C4-2B (cell line): ENCODE measurements at regions not wholly inside any gene's neighbourhood (a gene's known extent, or its start where the extent isn't known, plus 50 kb on each side); places are given as distances from the start of the nearest gene placed in this dataset.

Source experiments
- ZFX ChIP-seq: fragments of 450-650 bp; IDR thresholded peaks from 2 replicates; pipeline ENCODE4 v1.6.1; 2017
- TF ChIP-seq, protein P1 (sequence below): fragments of 450-650 bp; conservative IDR thresholded peaks from 2 replicates; pipeline ENCODE4 v1.5.1; 2017; ENCODE audit warnings: mild to moderate bottlenecking

DNA sequence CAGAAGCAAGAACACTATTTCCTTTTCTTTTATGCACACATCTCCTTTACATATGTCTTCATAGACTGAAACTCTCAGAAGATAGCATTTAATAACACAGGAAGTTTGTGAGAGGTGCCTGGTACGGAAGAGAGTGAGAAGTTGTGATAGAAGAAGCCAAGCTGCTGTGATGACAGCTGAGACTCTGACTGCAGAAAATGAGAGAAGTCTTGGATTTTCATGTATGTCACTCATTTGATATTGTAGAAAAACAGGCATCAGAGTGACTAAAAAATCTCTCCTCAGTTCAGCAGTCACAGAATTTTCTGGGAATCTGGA lies 154.9 kb upstream of the BMP2 start:
- TF ChIP-seq, protein P1, sequence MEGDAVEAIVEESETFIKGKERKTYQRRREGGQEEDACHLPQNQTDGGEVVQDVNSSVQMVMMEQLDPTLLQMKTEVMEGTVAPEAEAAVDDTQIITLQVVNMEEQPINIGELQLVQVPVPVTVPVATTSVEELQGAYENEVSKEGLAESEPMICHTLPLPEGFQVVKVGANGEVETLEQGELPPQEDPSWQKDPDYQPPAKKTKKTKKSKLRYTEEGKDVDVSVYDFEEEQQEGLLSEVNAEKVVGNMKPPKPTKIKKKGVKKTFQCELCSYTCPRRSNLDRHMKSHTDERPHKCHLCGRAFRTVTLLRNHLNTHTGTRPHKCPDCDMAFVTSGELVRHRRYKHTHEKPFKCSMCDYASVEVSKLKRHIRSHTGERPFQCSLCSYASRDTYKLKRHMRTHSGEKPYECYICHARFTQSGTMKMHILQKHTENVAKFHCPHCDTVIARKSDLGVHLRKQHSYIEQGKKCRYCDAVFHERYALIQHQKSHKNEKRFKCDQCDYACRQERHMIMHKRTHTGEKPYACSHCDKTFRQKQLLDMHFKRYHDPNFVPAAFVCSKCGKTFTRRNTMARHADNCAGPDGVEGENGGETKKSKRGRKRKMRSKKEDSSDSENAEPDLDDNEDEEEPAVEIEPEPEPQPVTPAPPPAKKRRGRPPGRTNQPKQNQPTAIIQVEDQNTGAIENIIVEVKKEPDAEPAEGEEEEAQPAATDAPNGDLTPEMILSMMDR, result no peak
- no peak for TF ChIP-seq ZFX
